ENCODE measurements at regions not wholly inside any gene's neighbourhood (a gene's known extent, or its start where the extent isn't known, plus 50 kb on each side); places are given as distances from the start of the nearest gene placed in this dataset.

DNA sequence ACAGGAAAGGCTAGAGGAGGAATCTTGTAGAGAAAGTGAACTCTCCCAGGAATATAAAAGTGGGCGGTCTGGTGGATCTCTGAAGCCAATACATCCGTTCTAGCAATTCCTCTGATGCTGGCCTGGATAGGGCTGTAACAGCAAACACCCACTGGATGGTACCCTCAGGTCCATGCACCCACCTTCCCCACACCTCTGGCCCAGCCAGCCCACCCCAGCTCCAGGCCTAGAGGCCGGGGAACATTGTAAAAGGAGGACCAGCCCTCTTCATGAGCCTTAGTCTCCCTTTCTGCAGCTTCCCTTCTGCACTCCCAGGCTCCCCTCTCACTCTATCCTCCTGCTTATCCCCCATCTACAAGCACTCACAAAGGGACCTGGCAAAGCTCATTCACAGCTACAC lies 443.9 kb downstream of the BUD13 start:
- TF ChIP-seq, protein P1, sequence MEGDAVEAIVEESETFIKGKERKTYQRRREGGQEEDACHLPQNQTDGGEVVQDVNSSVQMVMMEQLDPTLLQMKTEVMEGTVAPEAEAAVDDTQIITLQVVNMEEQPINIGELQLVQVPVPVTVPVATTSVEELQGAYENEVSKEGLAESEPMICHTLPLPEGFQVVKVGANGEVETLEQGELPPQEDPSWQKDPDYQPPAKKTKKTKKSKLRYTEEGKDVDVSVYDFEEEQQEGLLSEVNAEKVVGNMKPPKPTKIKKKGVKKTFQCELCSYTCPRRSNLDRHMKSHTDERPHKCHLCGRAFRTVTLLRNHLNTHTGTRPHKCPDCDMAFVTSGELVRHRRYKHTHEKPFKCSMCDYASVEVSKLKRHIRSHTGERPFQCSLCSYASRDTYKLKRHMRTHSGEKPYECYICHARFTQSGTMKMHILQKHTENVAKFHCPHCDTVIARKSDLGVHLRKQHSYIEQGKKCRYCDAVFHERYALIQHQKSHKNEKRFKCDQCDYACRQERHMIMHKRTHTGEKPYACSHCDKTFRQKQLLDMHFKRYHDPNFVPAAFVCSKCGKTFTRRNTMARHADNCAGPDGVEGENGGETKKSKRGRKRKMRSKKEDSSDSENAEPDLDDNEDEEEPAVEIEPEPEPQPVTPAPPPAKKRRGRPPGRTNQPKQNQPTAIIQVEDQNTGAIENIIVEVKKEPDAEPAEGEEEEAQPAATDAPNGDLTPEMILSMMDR (IDR thresholded peaks at IDR 0.05): no peak
- no peak for TF ChIP-seq POLR2A (IDR thresholded peaks at IDR 0.05)
- TF ChIP-seq POLR2AphosphoS5 (IDR thresholded peaks at IDR 0.05): no peak

Measured in prostate gland (tissue), 2 donors.